ENCODE measurements at regions not wholly inside any gene's neighbourhood (a gene's known extent, or its start where the extent isn't known, plus 50 kb on each side); places are given as distances from the start of the nearest gene placed in this dataset.

GRCh38 chr9:11432361-11432760 is 819.6 kb upstream of the PTPRD start:
- Histone ChIP-seq H2BK120ac (ENCODE audit: low read depth, low read length) (no peak overlapping the region), H3K4me2 (ENCODE audit: low read depth, low read length) (no peak overlapping the region), H3K9me1 (ENCODE audit: insufficient read depth, low read length) (no peaks in the 10 kb centered on the region), H4K5ac (ENCODE audit: low read depth, low read length) (no peak overlapping the region), H3K27ac (ENCODE audit: insufficient read depth, low read length) (no peak overlapping the region), H2AK5ac (ENCODE audit: low read depth, low read length) (no peak overlapping the region), H4K91ac (ENCODE audit: insufficient read depth, low read depth, low read length) (no peak overlapping the region), H3K4me3 (ENCODE audit: insufficient read depth, low read depth, low read length) (no peak overlapping the region), H3K9ac (ENCODE audit: low read depth, low read length) (no peak overlapping the region), H3K4me1 (ENCODE audit: control insufficient read depth, insufficient read depth, low read length) (no peaks in the 10 kb centered on the region), H2AK9ac (replicated peaks; ENCODE audit: low read depth, low read length, poor library complexity) (no peak overlapping the region), H3K27me3 (ENCODE audit: control insufficient read depth, insufficient read depth, low read length) (no peaks in the 10 kb centered on the region), H2BK15ac (ENCODE audit: low read depth, low read length) (no peak overlapping the region), H3K23ac (ENCODE audit: low read depth, low read length) (no peak overlapping the region), H3K18ac (ENCODE audit: low read depth, low read length) (no peak overlapping the region), H3K36me3 (ENCODE audit: control insufficient read depth, insufficient read depth, low read length) (no peaks in the 10 kb centered on the region), H3K79me1 (ENCODE audit: low read depth in 1 of 2, low read length in 2 of 2) (no peaks in the 10 kb centered on the region), H2BK20ac (ENCODE audit: low read depth, low read length) (no peak overlapping the region), H3K9me3 (ENCODE audit: control insufficient read depth, insufficient read depth, low read length) (peaks cover 3% of the 10 kb centered on the region; the same call in 1 of the 2 replicates), H2BK5ac (ENCODE audit: low read depth, low read length, poor library complexity, severe bottlenecking) (no peak overlapping the region), H3K4ac (ENCODE audit: low read depth, low read length) (no peak overlapping the region), H4K8ac (ENCODE audit: low read depth in 2 of 2, low read length in 2 of 2) (no peak overlapping the region), H3K14ac (replicated peaks; ENCODE audit: low read depth, low read length) (no peak overlapping the region), H3K56ac (ENCODE audit: extremely low read depth, insufficient read depth, low read length) (no peak overlapping the region), H2AFZ (replicated peaks; ENCODE audit: low read length, poor library complexity) (no peak overlapping the region), H4K20me1 (ENCODE audit: insufficient read depth, low read length) (no peaks in the 10 kb centered on the region)
- TF ChIP-seq MAFK (IDR thresholded peaks at IDR 0.05; ENCODE audit: low read depth, low read length) (no peak), RAD21 (IDR thresholded peaks at IDR 0.05; ENCODE audit: low read length) (no peak), RCOR1 (IDR thresholded peaks at IDR 0.05; ENCODE audit: insufficient replicate concordance, low read length) (no peak), FOS (IDR thresholded peaks at IDR 0.05; ENCODE audit: low read depth, low read length) (no peak), USF2 (IDR thresholded peaks at IDR 0.05; ENCODE audit: low read depth, low read length) (no peak), CHD1 (IDR thresholded peaks at IDR 0.05; ENCODE audit: low read depth, low read length) (no peak)
- BruUV-seq (replicated peaks) = no TSS peak
- POLR2A ChIA-PET (ENCODE audit: unreplicated experiment) = no interaction called here
- intact Hi-C loops (cut with micrococcal nuclease) (no loop called here), dilution Hi-C loops (cut with HindIII; ENCODE audit: low sequenced_read_pairs, unreplicated experiment) (no loop called here), in situ Hi-C loops (cut with MboI; ENCODE audit: low sequenced_read_pairs) (no loop called here)
- no peak for DNase-seq
- CTCF ChIA-PET = no interaction called here
- ATAC-seq (ENCODE audit: low read depth) = no peak
- WGBS, 2 experiments (ENCODE audit: extremely low coverage in 2 of 2, insufficient read length in 1 of 2) = no CpG with 5 or more reads among the region's 1 CpG

Measured in IMR-90 (cell line).